ENCODE measurements at regions not wholly inside any gene's neighbourhood (a gene's known extent, or its start where the extent isn't known, plus 50 kb on each side); places are given as distances from the start of the nearest gene placed in this dataset.

- 76 to 86% methylated on average over 4 of the region's 4 CpGs for WGBS, 2 donors
- Histone ChIP-seq H3K27ac (peak overlapping the region in 2 of 4 donors; percentile 87 to 88), H3K27me3 (peaks cover 0 to 12% (median 4%) of the 10 kb centered on the region in 4 donors), H3K9me3 (no peaks in the 10 kb centered on the region), H3K4me1 (peaks cover 6 to 37% (median 16%) of the 10 kb centered on the region in 4 donors), H3K4me3 (no peak overlapping the region), H3K36me3 (peaks cover 0 to 5% (median 0%) of the 10 kb centered on the region in 4 donors)
- ATAC-seq (ENCODE audit: low FRiP score in 2 of 2) (no peak), DNase-seq (no peak)
- TF ChIP-seq POLR2AphosphoS5 (IDR thresholded peaks at IDR 0.05) (no peak), POLR2A (IDR thresholded peaks at IDR 0.05) (no peak), EP300 (IDR thresholded peaks at IDR 0.05) (no peak)
- TF ChIP-seq, protein P1, sequence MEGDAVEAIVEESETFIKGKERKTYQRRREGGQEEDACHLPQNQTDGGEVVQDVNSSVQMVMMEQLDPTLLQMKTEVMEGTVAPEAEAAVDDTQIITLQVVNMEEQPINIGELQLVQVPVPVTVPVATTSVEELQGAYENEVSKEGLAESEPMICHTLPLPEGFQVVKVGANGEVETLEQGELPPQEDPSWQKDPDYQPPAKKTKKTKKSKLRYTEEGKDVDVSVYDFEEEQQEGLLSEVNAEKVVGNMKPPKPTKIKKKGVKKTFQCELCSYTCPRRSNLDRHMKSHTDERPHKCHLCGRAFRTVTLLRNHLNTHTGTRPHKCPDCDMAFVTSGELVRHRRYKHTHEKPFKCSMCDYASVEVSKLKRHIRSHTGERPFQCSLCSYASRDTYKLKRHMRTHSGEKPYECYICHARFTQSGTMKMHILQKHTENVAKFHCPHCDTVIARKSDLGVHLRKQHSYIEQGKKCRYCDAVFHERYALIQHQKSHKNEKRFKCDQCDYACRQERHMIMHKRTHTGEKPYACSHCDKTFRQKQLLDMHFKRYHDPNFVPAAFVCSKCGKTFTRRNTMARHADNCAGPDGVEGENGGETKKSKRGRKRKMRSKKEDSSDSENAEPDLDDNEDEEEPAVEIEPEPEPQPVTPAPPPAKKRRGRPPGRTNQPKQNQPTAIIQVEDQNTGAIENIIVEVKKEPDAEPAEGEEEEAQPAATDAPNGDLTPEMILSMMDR (IDR thresholded peaks at IDR 0.05) = no peak
These were observed 278.7 kb upstream of the NEBL start for GRCh38 chr10:21175797-21176196.

DNA sequence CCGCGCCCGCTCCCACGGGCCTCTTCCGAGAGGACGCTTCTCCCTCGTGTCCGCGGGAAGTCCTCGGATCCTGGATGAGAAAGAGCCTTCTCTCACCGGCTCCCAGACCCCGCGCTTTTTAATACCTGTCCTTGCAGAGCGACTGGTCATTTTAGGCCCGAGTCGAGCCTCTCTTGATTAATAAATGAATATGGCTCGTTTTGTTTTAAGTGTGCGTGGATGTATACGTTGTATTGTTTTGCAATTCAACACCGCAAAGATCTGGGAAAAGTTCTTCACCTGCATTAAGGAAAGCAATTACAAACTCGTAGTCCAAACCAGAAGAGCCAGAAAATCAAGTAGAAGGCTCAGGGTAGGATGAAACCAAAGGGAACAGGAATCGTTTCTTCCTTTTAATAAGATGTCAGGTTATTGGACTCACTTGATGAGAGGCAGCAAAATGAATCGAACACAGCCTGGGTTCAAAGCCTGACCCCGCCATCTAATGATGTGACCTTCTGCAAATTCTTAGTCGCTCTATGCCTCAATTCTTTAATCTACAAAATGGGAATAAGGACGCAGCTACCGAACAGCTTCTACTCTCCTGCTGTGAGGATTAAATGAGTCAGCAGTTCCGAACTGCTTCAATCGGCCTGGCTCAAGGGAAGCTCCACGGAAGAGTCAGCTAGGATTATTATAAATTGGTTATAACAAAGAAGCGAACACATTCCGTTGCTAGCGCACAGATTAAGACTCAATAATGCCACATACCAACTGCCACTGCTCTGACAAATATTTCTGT, 277.8 kb upstream of the NEBL start:
- H3K4me1 ChIP-seq = peaks cover 6 to 37% (median 16%) of the 10 kb centered on the region in 4 donors
- H3K27me3 ChIP-seq = peaks cover 0 to 12% (median 4%) of the 10 kb centered on the region in 4 donors
- TF ChIP-seq, protein P1 (IDR thresholded peaks at IDR 0.05) = no peak
- no peak for TF ChIP-seq EP300 (IDR thresholded peaks at IDR 0.05)
- TF ChIP-seq POLR2A (IDR thresholded peaks at IDR 0.05) = no peak
- TF ChIP-seq POLR2AphosphoS5 (IDR thresholded peaks at IDR 0.05) = no peak
- ATAC-seq (ENCODE audit: low FRiP score in 2 of 2) (no peak), DNase-seq (no peak)
- 22 to 31% methylated on average over 26 to 31 of the region's 33 CpGs for WGBS, 2 donors
- peak overlapping the region in 3 of 4 donors; percentile 62 to 70 (median 67) for H3K4me3 ChIP-seq
- peak overlapping the region; percentile 85 to 95 (median 88) for H3K27ac ChIP-seq
- H3K36me3 ChIP-seq = peaks cover 0 to 7% (median 0%) of the 10 kb centered on the region in 4 donors
- H3K9me3 ChIP-seq = no peaks in the 10 kb centered on the region

DNA sequence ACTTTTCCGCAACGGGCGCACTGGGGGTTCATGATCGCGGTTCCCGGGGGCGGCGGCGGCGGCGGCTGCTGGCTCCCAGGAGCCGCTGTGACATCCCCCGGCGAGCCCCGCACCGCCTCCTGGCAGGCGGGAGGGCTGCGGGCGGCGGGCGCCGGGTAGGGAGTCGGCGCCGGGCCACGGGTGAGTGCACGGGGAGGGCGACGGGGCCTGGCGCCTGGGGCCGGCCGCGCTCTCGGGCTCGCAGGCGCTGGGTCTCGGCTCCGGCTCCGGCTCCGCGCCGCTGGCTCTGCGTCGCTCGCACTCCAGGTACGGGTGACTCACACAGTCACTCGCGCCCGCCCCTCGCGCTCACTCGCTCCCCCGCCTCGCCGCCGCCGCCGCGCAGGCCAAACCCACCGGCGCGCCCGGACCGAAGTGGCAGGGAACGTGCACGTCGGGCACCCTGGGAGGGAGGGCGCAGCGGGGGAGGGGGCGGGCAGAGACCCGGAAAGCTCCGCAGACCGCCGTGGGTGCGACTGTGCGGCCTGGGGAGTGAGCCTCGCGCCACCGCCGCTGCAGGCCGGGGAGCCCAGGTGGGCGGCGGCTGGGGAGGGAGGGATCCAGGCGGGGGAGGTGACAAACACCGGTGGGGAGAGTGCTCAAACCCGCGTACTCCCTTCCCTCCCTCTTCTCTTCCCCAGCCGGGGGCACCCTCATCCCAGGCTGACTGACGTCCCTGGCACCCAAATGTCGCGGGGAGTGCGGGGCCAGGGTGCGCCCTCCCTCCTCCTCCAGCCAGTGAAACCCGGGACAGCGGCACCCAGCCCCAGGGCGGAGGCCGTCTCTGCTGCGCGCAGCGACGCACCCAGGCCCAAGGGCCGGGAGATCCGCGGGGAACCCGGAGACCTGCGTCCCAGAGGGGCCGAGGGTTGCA, 276.9 kb upstream of the NEBL start:
- Histone ChIP-seq H3K27ac (peak overlapping the region; percentile 85 to 95 (median 88)), H3K9me3 (no peaks in the 10 kb centered on the region), H3K4me3 (peak overlapping the region; percentile 40 to 70 (median 64)), H3K36me3 (peaks cover 0 to 7% (median 0%) of the 10 kb centered on the region in 4 donors), H3K4me1 (peaks cover 6 to 37% (median 16%) of the 10 kb centered on the region in 4 donors), H3K27me3 (peaks cover 0 to 12% (median 4%) of the 10 kb centered on the region in 4 donors)
- DNase-seq (peak; percentile 87 to 96), ATAC-seq (ENCODE audit: low FRiP score in 2 of 2) (peak; percentile 84 to 91)
- WGBS, 2 donors = 1% methylated on average over 53 of the region's 107 CpGs; no CpG with 5 or more reads in 1 of the 2 donors
- peak in 2 of 4 donors; percentile 84 to 88 for TF ChIP-seq POLR2A (IDR thresholded peaks at IDR 0.05)
- TF ChIP-seq, protein P1 (IDR thresholded peaks at IDR 0.05) = peak in 1 of 6 experiments; percentile 22
- TF ChIP-seq EP300 (IDR thresholded peaks at IDR 0.05) = no peak
- peak; percentile 49 to 51 for TF ChIP-seq POLR2AphosphoS5 (IDR thresholded peaks at IDR 0.05)

- H3K36me3 ChIP-seq = peaks cover 0 to 7% (median 0%) of the 10 kb centered on the region in 4 donors
- H3K9me3 ChIP-seq = no peaks in the 10 kb centered on the region
- DNase-seq (peak; percentile 24 to 86), ATAC-seq (ENCODE audit: low FRiP score in 2 of 2) (peak in 1 of 2 donors; percentile 50)
- H3K4me3 ChIP-seq = peak overlapping the region; percentile 40 to 70 (median 64)
- H3K4me1 ChIP-seq = peaks cover 6 to 37% (median 16%) of the 10 kb centered on the region in 4 donors
- peaks cover 0 to 12% (median 4%) of the 10 kb centered on the region in 4 donors for H3K27me3 ChIP-seq
- TF ChIP-seq POLR2A (IDR thresholded peaks at IDR 0.05) = no peak
- TF ChIP-seq POLR2AphosphoS5 (IDR thresholded peaks at IDR 0.05) = no peak
- TF ChIP-seq, protein P1 (IDR thresholded peaks at IDR 0.05) = no peak
- TF ChIP-seq EP300 (IDR thresholded peaks at IDR 0.05) = no peak
- peak overlapping the region; percentile 85 to 95 (median 88) for H3K27ac ChIP-seq
- WGBS, 2 donors = 0% methylated on average over 2 to 32 of the region's 69 CpGs
These were observed 276.1 kb upstream of the NEBL start for GRCh38 chr10:21172930-21173801.
